Endothelial cell of umbilical vein (primary cell): ENCODE measurements at regions not wholly inside any gene's neighbourhood (a gene's known extent, or its start where the extent isn't known, plus 50 kb on each side); places are given as distances from the start of the nearest gene placed in this dataset.

ENCODE experiments used
- BruUV-seq: library from RNA; stranded (reverse); fragments of 400-500 nt; replicated peaks from 2 replicates; lab custom pipeline; 2021; lab: Mats Ljungman, UMichigan
- CTCF ChIA-PET: fragments of 300-600, 350-600 bp; sonication (Branson Sonifier 250); formaldehyde crosslinking; loops from one replicate; lab custom pipeline; 2021; ENCODE audit warnings: antibody characterized with exemption, inconsistent platforms; lab: Charles Lee
- POLR2A ChIA-PET: fragments of 300-600, 350-600 bp; sonication (Branson Sonifier 250); formaldehyde crosslinking; loops from one replicate; lab custom pipeline; 2021; ENCODE audit warnings: antibody characterized with exemption, inconsistent platforms; lab: Charles Lee
- DNase-seq: peaks from one replicate; pipeline ENCODE4 v3.0.0-alpha.2; 2011; ENCODE audit warnings: low read depth, low spot score
- FAIRE-seq: peaks from 2 replicates; lab custom pipeline; 2011; peaks lifted over from hg19 to GRCh38; lab: Jason Lieb, UNC
- H2AFZ ChIP-seq: 2 replicates; pipeline ENCODE4 v1.6.0; 2012; ENCODE audit warnings: low read depth, low read length, control low read depth, inconsistent platforms
- H3K27ac ChIP-seq: 2 replicates; pipeline ENCODE4 v1.5.1; 2011; ENCODE audit warnings: low read depth, mild to moderate bottlenecking, control low read depth, low read length, moderate library complexity; ENCODE audit not compliant: insufficient read depth
- H3K27me3 ChIP-seq, 2 experiments: 2 replicates each; pipeline versions ENCODE4 v1.6.0 to v1.6.1; 2011; ENCODE audit warnings: low read length in 2 of 2, mixed read lengths in 1 of 2; ENCODE audit not compliant: control insufficient read depth in 2 of 2, insufficient read depth in 2 of 2
- H3K36me3 ChIP-seq, 2 experiments: 2 replicates in 1 of 2; 3 replicates in 1 of 2; pipeline ENCODE4 v1.5.1; 2011; ENCODE audit warnings: low read length in 2 of 2, mild to moderate bottlenecking in 1 of 2, moderate library complexity in 1 of 2; ENCODE audit not compliant: control insufficient read depth in 2 of 2, insufficient read depth in 2 of 2; ENCODE audit errors: extremely low read depth in 1 of 2
- H3K4me1 ChIP-seq: 3 replicates; pipeline ENCODE4 v1.5.1; 2011; ENCODE audit warnings: mild to moderate bottlenecking, low read length; ENCODE audit not compliant: control insufficient read depth, insufficient read depth; ENCODE audit errors: extremely low read depth
- H3K4me2 ChIP-seq: 2 replicates; pipeline ENCODE4 v1.6.1; 2011; ENCODE audit warnings: low read length, control low read depth, mixed read lengths; ENCODE audit not compliant: insufficient read depth
- H3K4me3 ChIP-seq, 3 experiments: fragments of 200-600 bp in 1 of 3; sonication (generic), shearing (Covaris generic) in 1 of 3; replicated peaks in 1 of 3; 2 replicates each; pipeline ENCODE4 v1.5.1; 2011 to 2016; ENCODE audit warnings: control low read depth in 3 of 3, low read length in 3 of 3, mild to moderate bottlenecking in 2 of 3, inconsistent platforms in 1 of 3, low read depth in 1 of 3, moderate library complexity in 1 of 3; ENCODE audit not compliant: insufficient read depth in 1 of 3
- H3K79me2 ChIP-seq: 2 replicates; pipeline ENCODE4 v1.6.0; 2012; ENCODE audit warnings: low read length, inconsistent platforms; ENCODE audit not compliant: control insufficient read depth, insufficient read depth
- H3K9ac ChIP-seq: replicated peaks from 2 replicates; pipeline ENCODE3; 2011; ENCODE audit warnings: low read length, control low read depth; ENCODE audit not compliant: insufficient read depth; ENCODE audit errors: extremely low read depth
- H3K9me1 ChIP-seq: replicated peaks from 3 replicates; pipeline ENCODE4 v1.6.0; 2011; ENCODE audit warnings: mild to moderate bottlenecking, low read length; ENCODE audit not compliant: control insufficient read depth, insufficient read depth; ENCODE audit errors: extremely low read depth
- H3K9me3 ChIP-seq: replicated peaks from 2 replicates; pipeline ENCODE4 v1.5.1; 2012; ENCODE audit warnings: low read length, inconsistent platforms; ENCODE audit not compliant: control insufficient read depth, insufficient read depth
- H4K20me1 ChIP-seq: replicated peaks from 2 replicates; pipeline ENCODE3; 2011; ENCODE audit warnings: mild to moderate bottlenecking, low read length; ENCODE audit not compliant: control insufficient read depth, insufficient read depth; ENCODE audit errors: extremely low read depth
- CTCF ChIP-seq, 2 donors: IDR thresholded peaks; 1 replicate in 1 of 2; 2 replicates in 1 of 2; pipeline ENCODE4 v1.5.1; 2011; ENCODE audit warnings: low read length in 2 of 2, mild to moderate bottlenecking in 2 of 2, moderate library complexity in 2 of 2, control low read depth in 1 of 2, inconsistent platforms in 1 of 2, low read depth in 1 of 2; ENCODE audit not compliant: insufficient read depth in 1 of 2; ENCODE audit errors: extremely low read depth in 1 of 2
- EZH2 ChIP-seq: IDR thresholded peaks from 2 replicates; pipeline ENCODE4 v1.6.1; 2012; ENCODE audit warnings: borderline replicate concordance, low read depth, mild to moderate bottlenecking, moderate library complexity, low read length, inconsistent platforms; ENCODE audit not compliant: severe bottlenecking
- FOS ChIP-seq: IDR thresholded peaks from 2 replicates; pipeline ENCODE4 v1.6.1; 2011; ENCODE audit warnings: mild to moderate bottlenecking, low read length, moderate library complexity, borderline replicate concordance; ENCODE audit not compliant: insufficient read depth
- GATA2 ChIP-seq: IDR thresholded peaks from 2 replicates; pipeline ENCODE4 v1.7.0; 2011; ENCODE audit warnings: low read depth, mild to moderate bottlenecking, moderate library complexity, mixed read lengths, low read length; ENCODE audit not compliant: insufficient read length, insufficient read depth
- JUN ChIP-seq: IDR thresholded peaks from 2 replicates; pipeline ENCODE4 v1.6.1; 2011; ENCODE audit warnings: borderline replicate concordance, low read depth; ENCODE audit not compliant: insufficient read length, insufficient read depth
- MAX ChIP-seq: IDR thresholded peaks from 2 replicates; pipeline ENCODE4 v1.6.1; 2011; ENCODE audit not compliant: insufficient read depth, insufficient read length
- MYC ChIP-seq: IDR thresholded peaks from one replicate; pipeline ENCODE4 v1.6.1; 2011; ENCODE audit warnings: mild to moderate bottlenecking, low read depth, low read length
- POLR2A ChIP-seq: IDR thresholded peaks from 2 replicates; pipeline ENCODE4 v1.6.1; 2012; ENCODE audit warnings: low read depth, mild to moderate bottlenecking, control low read depth, low read length
- POLR2AphosphoS5 ChIP-seq: IDR thresholded peaks from 2 replicates; pipeline ENCODE4 v1.6.1; 2012; ENCODE audit warnings: low read depth, mild to moderate bottlenecking, control low read depth, low read length, moderate library complexity; ENCODE audit not compliant: insufficient read depth
- dilution Hi-C: fragments of 300-500 bp; cut with MboI; formaldehyde crosslinking; loops from one replicate; pipeline ENCODE4 v1.15.0; 2019; ENCODE audit warnings: low sequenced_read_pairs; ENCODE audit not compliant: extremely low pct_ligation_motif_present
- intact Hi-C: fragments of 100-400 bp; cut with micrococcal nuclease; formaldehyde crosslinking; loops from one replicate; pipeline ENCODE4 v1.10.0; 2022

GRCh38 chr6:27161603-27161945 lies 85.9 kb upstream of the PRSS16 start:
- H3K36me3 ChIP-seq = no peaks in the 10 kb centered on the region
- peaks cover 2 to 7% of the 10 kb centered on the region in 2 experiments for H3K27me3 ChIP-seq
- intact Hi-C loops (loop anchor here (10.0 kb wide), 1 partner anchor 1523 kb away; no protein-coding TSS in a partner anchor), dilution Hi-C loops (no loop called here)
- H3K79me2 ChIP-seq = no peaks in the 10 kb centered on the region
- H3K4me1 ChIP-seq = peaks cover 10% of the 10 kb centered on the region
- no peak for FAIRE-seq
- no peak for DNase-seq
- POLR2A ChIA-PET = no interaction called here
- no peaks in the 10 kb centered on the region for H3K9me1 ChIP-seq
- H3K4me3 ChIP-seq = no peak overlapping the region
- H2AFZ ChIP-seq = no peak overlapping the region
- no peak for TF ChIP-seq GATA2
- no peak for TF ChIP-seq EZH2
- no peak for TF ChIP-seq FOS
- no peak for TF ChIP-seq MYC
- no peak for TF ChIP-seq POLR2A
- TF ChIP-seq MAX = no peak
- TF ChIP-seq CTCF (IDR thresholded peaks at IDR 0.05; ENCODE audit: extremely low read depth in 1 of 2, insufficient read depth in 1 of 2, low read depth in 1 of 2, low read length in 2 of 2) = no peak
- no peak for TF ChIP-seq POLR2AphosphoS5
- TF ChIP-seq JUN = no peak
- CTCF ChIA-PET = interaction anchor here (0.9 to 3.6 kb wide), 7 partner anchors 27 to 735 kb away, joined by 4 to 31 read pairs (median 7); a partner anchor contains a TSS
- H3K9me3 ChIP-seq = no peaks in the 10 kb centered on the region
- BruUV-seq = no TSS peak
- H3K9ac ChIP-seq = no peak overlapping the region
- H4K20me1 ChIP-seq = no peaks in the 10 kb centered on the region
- H3K4me2 ChIP-seq = no peak overlapping the region
- H3K27ac ChIP-seq = no peak overlapping the region
